ENCODE measurements at regions not wholly inside any gene's neighbourhood (a gene's known extent, or its start where the extent isn't known, plus 50 kb on each side); places are given as distances from the start of the nearest gene placed in this dataset.

DNA sequence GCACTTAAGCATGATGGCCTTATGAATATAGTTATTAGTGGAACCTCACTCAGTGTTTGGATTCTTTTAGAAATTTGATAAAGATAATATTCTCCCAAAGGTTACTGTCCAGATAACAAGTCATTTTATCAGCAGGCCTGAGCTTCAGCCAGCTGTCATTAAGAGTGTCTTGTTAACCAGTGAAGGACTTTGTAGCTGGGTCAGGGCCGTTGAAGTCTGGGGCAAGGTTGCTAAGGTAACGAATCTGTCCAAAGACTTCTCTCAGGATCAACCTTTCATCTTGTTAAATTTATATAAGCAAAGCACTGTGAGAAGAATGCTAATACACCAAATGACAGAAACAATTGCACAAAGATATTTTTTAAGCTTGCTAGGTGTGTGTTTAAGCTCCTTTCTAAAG is 271.3 kb upstream of the TMPO start:
- Histone ChIP-seq H2AFZ (ENCODE audit: low read length, unreplicated experiment) (no peak overlapping the region), H3K27ac (ENCODE audit: low read depth, low read length) (no peak overlapping the region), H3K4me3 (ENCODE audit: low read depth, low read length) (no peak overlapping the region), H3K36me3 (ENCODE audit: insufficient read depth, low read length) (no peaks in the 10 kb centered on the region), H3K4me1 (ENCODE audit: control insufficient read depth, insufficient read depth, low read length, unreplicated experiment) (no peaks in the 10 kb centered on the region), H3K27me3 (ENCODE audit: insufficient read depth, low read length) (no peaks in the 10 kb centered on the region), H3K79me2 (ENCODE audit: control insufficient read depth, insufficient read depth, low read length, unreplicated experiment) (no peaks in the 10 kb centered on the region)

DNA sequence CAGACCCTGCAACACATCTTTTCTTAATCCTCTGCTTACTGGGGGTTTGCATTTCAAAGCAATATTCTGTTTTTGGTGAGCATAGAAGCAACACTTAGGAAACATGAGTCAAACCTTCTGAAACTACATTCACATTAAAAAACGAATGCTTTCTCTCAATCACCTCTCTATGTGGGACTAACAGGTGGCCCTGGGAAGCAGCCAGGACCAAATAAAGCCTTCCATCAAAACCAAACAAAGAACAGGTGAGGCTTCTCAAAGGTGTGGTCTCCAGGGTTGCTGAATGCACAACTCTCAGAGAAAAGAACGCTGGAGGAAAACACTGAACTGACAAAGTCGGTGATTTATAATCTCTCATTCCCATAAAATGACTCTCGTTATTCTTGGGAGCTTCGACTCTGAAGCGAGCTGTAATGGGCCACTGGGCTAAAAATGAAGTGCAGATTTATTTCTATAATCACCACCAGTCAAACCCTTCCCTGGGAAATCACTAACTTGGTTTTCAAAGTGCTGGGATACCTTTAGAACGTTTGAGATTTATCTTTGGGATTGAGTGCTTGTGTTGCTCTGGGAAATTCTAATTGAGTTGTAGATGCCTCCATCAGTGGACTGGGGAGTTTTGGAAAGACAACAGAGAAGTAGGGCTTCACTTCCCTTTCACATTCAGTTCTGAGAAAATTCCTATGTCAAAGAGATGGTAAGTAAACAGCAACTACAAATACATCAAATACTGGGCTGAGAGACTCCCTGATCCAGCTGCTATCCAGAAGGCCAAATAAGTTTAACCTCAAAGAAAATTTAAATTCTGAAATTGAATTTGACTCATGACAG is 262.0 kb upstream of the TMPO start:
- no peaks in the 10 kb centered on the region for H3K4me1 ChIP-seq (ENCODE audit: control insufficient read depth, insufficient read depth, low read length, unreplicated experiment)
- no peaks in the 10 kb centered on the region for H3K36me3 ChIP-seq (ENCODE audit: insufficient read depth, low read length)
- H3K4me3 ChIP-seq (ENCODE audit: low read depth, low read length) = no peak overlapping the region
- no peaks in the 10 kb centered on the region for H3K79me2 ChIP-seq (ENCODE audit: control insufficient read depth, insufficient read depth, low read length, unreplicated experiment)
- no peak overlapping the region for H2AFZ ChIP-seq (ENCODE audit: low read length, unreplicated experiment)
- H3K27ac ChIP-seq (ENCODE audit: low read depth, low read length) = no peak overlapping the region
- no peaks in the 10 kb centered on the region for H3K27me3 ChIP-seq (ENCODE audit: insufficient read depth, low read length)

DNA sequence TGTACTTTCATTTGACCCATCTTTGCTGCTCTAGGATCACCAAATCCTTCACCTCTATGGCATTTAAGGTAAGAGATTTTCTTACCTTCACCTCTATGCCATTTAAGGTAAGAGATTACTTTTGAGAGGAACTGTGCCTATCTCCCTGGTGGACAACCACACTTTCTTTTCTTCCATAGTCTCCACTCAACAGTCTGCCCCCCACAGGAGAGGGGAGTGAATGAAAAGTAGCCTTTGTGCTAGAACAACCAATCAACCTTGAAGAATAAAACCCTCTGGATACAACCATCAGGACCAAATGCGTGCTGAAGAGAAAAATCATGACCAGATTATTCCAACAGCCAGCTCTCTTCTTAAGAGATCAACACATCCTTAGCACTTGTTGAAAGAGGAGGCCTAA is 258.6 kb upstream of the TMPO start:
- H3K4me1 ChIP-seq (ENCODE audit: control insufficient read depth, insufficient read depth, low read length, unreplicated experiment) = no peaks in the 10 kb centered on the region
- no peaks in the 10 kb centered on the region for H3K27me3 ChIP-seq (ENCODE audit: insufficient read depth, low read length)
- H3K36me3 ChIP-seq (ENCODE audit: insufficient read depth, low read length) = no peaks in the 10 kb centered on the region
- no peak overlapping the region for H3K27ac ChIP-seq (ENCODE audit: low read depth, low read length)
- H3K79me2 ChIP-seq (ENCODE audit: control insufficient read depth, insufficient read depth, low read length, unreplicated experiment) = no peaks in the 10 kb centered on the region
- no peak overlapping the region for H3K4me3 ChIP-seq (ENCODE audit: low read depth, low read length)
- H2AFZ ChIP-seq (ENCODE audit: low read length, unreplicated experiment) = no peak overlapping the region

DNA sequence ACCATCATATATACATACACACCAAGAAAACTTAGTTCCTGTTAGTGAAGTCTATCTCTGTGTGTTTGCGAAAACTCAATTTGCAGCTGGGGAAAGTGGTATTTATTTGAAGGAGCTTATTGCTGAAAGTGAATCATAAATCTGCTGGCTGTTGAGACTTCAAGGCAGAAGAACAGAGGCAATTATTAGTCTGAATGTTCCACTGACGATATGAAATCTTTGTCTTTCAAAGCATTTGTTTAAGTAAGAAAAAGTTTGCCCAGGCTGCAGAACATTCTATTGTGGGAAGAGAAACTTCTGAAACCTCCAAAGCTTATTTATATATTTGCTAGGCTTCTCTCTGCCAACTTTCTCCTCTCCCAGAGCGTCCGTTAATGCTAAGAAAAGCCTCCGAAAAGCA is 255.7 kb upstream of the TMPO start:
- Histone ChIP-seq H3K27ac (ENCODE audit: low read depth, low read length) (no peak overlapping the region), H3K4me3 (ENCODE audit: low read depth, low read length) (no peak overlapping the region), H2AFZ (ENCODE audit: low read length, unreplicated experiment) (no peak overlapping the region), H3K27me3 (ENCODE audit: insufficient read depth, low read length) (no peaks in the 10 kb centered on the region), H3K36me3 (ENCODE audit: insufficient read depth, low read length) (no peaks in the 10 kb centered on the region), H3K4me1 (ENCODE audit: control insufficient read depth, insufficient read depth, low read length, unreplicated experiment) (no peaks in the 10 kb centered on the region), H3K79me2 (ENCODE audit: control insufficient read depth, insufficient read depth, low read length, unreplicated experiment) (no peaks in the 10 kb centered on the region)

DNA sequence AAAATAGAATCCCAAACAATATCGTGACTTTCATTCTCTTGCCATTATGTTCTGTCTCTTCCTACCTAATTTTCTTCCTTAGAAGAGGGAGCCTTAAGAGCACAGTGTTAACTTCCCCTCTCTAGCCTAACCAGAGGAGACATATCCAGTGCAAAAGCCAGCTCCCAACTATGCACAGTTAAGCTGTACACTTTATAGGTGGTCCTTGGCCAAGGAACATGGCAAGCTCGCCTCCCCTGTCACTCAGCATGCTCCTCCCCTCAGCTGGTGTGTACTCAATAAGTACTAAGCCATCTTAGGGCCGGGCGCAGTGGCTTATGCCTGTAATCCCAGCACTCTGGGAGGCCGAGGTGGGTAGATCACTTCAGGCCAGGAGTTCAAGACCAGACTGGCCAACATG is 255.1 kb upstream of the TMPO start:
- no peaks in the 10 kb centered on the region for H3K4me1 ChIP-seq (ENCODE audit: control insufficient read depth, insufficient read depth, low read length, unreplicated experiment)
- no peaks in the 10 kb centered on the region for H3K79me2 ChIP-seq (ENCODE audit: control insufficient read depth, insufficient read depth, low read length, unreplicated experiment)
- H3K4me3 ChIP-seq (ENCODE audit: low read depth, low read length) = no peak overlapping the region
- no peak overlapping the region for H2AFZ ChIP-seq (ENCODE audit: low read length, unreplicated experiment)
- no peaks in the 10 kb centered on the region for H3K36me3 ChIP-seq (ENCODE audit: insufficient read depth, low read length)
- no peak overlapping the region for H3K27ac ChIP-seq (ENCODE audit: low read depth, low read length)
- no peaks in the 10 kb centered on the region for H3K27me3 ChIP-seq (ENCODE audit: insufficient read depth, low read length)

DNA sequence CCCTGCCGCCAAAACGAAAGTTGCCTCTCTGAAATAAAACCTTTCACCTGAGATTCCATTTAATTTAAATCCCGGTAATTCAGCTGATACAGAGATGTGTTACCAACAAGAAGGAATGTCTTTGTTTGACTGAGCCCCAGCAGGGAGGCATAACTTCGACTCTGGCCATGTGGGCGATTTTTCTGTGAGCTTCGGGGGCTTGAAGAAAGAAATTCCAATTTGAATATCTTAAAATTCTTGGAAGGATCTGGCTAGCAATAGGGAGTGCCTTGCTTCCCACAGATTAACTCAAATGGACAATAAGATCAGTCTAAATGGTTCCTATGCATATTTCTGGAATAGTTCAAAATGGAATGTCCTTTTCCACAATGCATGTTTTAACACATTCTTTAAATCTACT is 252.5 kb upstream of the TMPO start:
- Histone ChIP-seq H3K36me3 (ENCODE audit: insufficient read depth, low read length) (no peaks in the 10 kb centered on the region), H3K27me3 (ENCODE audit: insufficient read depth, low read length) (no peaks in the 10 kb centered on the region), H3K4me3 (ENCODE audit: low read depth, low read length) (no peak overlapping the region), H3K4me1 (ENCODE audit: control insufficient read depth, insufficient read depth, low read length, unreplicated experiment) (no peaks in the 10 kb centered on the region), H3K27ac (ENCODE audit: low read depth, low read length) (no peak overlapping the region), H2AFZ (ENCODE audit: low read length, unreplicated experiment) (no peak overlapping the region), H3K79me2 (ENCODE audit: control insufficient read depth, insufficient read depth, low read length, unreplicated experiment) (no peaks in the 10 kb centered on the region)

DNA sequence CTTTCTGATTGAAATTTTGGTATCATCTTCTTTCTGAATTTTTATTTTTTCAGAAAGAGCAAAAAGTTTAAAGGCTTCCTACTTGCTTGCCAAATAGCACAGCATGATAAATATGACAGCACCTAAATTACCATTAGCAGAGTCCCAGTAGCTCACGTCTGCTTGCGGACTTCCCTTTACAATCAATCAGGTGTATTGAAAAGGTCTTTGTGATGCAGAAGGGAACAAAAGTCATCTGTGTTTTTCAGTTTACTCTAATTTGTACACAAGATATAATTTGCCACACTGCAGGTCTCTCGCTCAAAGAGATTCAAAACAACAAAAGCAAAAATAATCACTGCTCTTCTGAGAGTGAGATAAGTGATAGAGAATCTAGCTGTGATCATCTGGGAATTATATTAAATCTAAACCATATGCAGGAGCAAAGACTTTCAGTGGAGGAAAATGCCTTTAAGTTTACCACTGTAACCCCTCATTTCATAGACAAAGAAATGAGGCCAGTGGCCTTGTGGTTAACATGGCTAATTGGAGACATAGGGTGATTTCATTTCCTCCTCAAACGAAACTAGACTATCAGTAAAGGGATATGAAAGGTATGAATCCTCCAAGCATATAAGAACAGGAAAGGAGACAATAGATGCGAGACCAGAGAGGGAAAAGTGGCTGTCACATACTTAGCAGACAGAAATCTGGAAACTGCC is 240.8 kb upstream of the TMPO start:
- no peak overlapping the region for H2AFZ ChIP-seq (ENCODE audit: low read length, unreplicated experiment)
- H3K4me3 ChIP-seq (ENCODE audit: low read depth, low read length) = no peak overlapping the region
- H3K27ac ChIP-seq (ENCODE audit: low read depth, low read length) = no peak overlapping the region

DNA sequence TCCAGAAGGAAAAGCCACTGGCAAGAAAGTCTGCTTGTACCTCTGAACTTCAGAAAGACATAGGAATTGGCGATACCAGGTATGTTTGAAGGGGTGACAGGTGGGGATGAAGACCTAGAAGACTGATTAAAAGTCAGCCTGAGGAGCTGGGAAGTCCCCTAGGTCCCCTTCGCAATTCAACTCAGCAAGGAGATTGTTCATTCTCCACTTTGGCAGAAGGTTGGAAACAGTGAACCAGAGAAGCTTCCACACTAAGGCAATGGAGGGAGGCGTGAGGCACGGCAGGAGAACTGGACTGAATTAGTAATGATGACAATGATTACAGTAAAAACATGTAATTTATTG is 240.3 kb upstream of the TMPO start:
- H3K4me1 ChIP-seq (ENCODE audit: control insufficient read depth, insufficient read depth, low read length, unreplicated experiment) = no peaks in the 10 kb centered on the region
- no peaks in the 10 kb centered on the region for H3K27me3 ChIP-seq (ENCODE audit: insufficient read depth, low read length)
- no peak overlapping the region for H2AFZ ChIP-seq (ENCODE audit: low read length, unreplicated experiment)
- H3K79me2 ChIP-seq (ENCODE audit: control insufficient read depth, insufficient read depth, low read length, unreplicated experiment) = no peaks in the 10 kb centered on the region
- no peaks in the 10 kb centered on the region for H3K36me3 ChIP-seq (ENCODE audit: insufficient read depth, low read length)
- no peak overlapping the region for H3K4me3 ChIP-seq (ENCODE audit: low read depth, low read length)
- no peak overlapping the region for H3K27ac ChIP-seq (ENCODE audit: low read depth, low read length)

More for the DNA sequence above, 240.8 kb upstream of the TMPO start:
- Histone ChIP-seq H3K79me2 (ENCODE audit: control insufficient read depth, insufficient read depth, low read length, unreplicated experiment) (no peaks in the 10 kb centered on the region), H3K4me1 (ENCODE audit: control insufficient read depth, insufficient read depth, low read length, unreplicated experiment) (no peaks in the 10 kb centered on the region), H3K36me3 (ENCODE audit: insufficient read depth, low read length) (no peaks in the 10 kb centered on the region), H3K27me3 (ENCODE audit: insufficient read depth, low read length) (no peaks in the 10 kb centered on the region)

DNA sequence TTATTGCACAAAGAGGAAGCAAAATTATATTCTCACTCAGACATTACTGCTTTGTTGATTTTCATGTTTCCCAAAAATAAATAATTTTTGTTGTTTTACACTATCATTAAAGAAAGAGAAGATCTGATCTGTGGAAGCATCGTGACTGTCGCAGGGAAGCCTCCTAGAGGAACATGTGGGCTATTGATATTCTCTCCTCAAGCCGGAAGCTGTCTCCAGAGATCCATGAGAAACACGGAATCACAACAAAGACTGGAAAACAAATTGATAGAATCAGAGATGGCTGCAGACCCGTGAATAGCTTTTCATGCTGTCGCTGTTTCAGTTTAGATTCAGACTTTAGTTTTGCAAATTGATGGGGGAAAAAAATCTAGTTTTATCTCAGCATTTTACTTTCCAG is 235.2 kb upstream of the TMPO start:
- no peak overlapping the region for H3K4me3 ChIP-seq (ENCODE audit: low read depth, low read length)
- H3K36me3 ChIP-seq (ENCODE audit: insufficient read depth, low read length) = no peaks in the 10 kb centered on the region
- no peaks in the 10 kb centered on the region for H3K27me3 ChIP-seq (ENCODE audit: insufficient read depth, low read length)
- no peaks in the 10 kb centered on the region for H3K79me2 ChIP-seq (ENCODE audit: control insufficient read depth, insufficient read depth, low read length, unreplicated experiment)
- H3K27ac ChIP-seq (ENCODE audit: low read depth, low read length) = no peak overlapping the region
- no peaks in the 10 kb centered on the region for H3K4me1 ChIP-seq (ENCODE audit: control insufficient read depth, insufficient read depth, low read length, unreplicated experiment)
- no peak overlapping the region for H2AFZ ChIP-seq (ENCODE audit: low read length, unreplicated experiment)

DNA sequence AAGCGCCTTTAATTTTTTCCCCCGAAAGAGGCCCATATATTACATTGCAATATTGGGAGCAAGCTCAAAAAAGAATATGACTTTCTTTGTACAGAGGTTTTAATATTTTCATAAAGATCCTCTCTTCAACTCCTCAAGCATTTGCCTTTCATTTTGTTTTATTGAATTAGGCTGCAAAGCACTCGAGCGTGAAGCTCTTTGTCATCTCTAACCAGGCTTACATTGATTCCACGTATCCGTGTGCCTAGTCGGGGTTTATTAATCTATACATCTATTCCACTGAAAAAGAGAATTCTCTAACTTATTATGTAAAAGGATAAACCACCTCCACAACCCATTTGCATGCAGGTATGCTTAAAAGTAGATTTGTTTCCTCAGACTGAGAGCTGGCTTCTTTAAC is 234.8 kb upstream of the TMPO start:
- Histone ChIP-seq H3K4me1 (ENCODE audit: control insufficient read depth, insufficient read depth, low read length, unreplicated experiment) (no peaks in the 10 kb centered on the region), H3K79me2 (ENCODE audit: control insufficient read depth, insufficient read depth, low read length, unreplicated experiment) (no peaks in the 10 kb centered on the region), H2AFZ (ENCODE audit: low read length, unreplicated experiment) (no peak overlapping the region), H3K4me3 (ENCODE audit: low read depth, low read length) (no peak overlapping the region), H3K27ac (ENCODE audit: low read depth, low read length) (no peak overlapping the region), H3K27me3 (ENCODE audit: insufficient read depth, low read length) (no peaks in the 10 kb centered on the region), H3K36me3 (ENCODE audit: insufficient read depth, low read length) (no peaks in the 10 kb centered on the region)

DNA sequence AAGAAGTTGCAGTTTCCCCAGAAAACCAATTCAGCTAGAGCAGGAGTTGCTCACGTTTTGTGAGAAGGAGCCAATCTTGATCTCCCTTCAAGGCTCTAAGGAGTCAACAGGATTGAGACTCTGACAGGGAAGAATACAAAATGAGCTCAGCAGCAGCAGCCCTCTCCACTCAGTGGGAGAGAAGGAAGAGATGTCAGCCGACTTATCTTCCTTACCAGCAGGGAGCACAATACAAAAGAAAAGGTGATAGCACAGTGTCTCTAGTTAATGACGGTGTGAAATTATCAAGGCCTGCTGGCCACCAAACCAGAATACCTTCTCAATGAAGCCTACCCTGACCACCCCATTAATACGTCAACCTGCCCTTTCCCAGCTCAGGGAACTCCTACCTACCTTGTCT is 223.6 kb upstream of the TMPO start:
- Histone ChIP-seq H3K36me3 (ENCODE audit: insufficient read depth, low read length) (no peaks in the 10 kb centered on the region), H3K4me1 (ENCODE audit: control insufficient read depth, insufficient read depth, low read length, unreplicated experiment) (no peaks in the 10 kb centered on the region), H3K79me2 (ENCODE audit: control insufficient read depth, insufficient read depth, low read length, unreplicated experiment) (no peaks in the 10 kb centered on the region), H3K4me3 (ENCODE audit: low read depth, low read length) (no peak overlapping the region), H3K27me3 (ENCODE audit: insufficient read depth, low read length) (peaks cover 16% of the 10 kb centered on the region), H2AFZ (ENCODE audit: low read length, unreplicated experiment) (no peak overlapping the region), H3K27ac (ENCODE audit: low read depth, low read length) (no peak overlapping the region)
